CD4-positive, alpha-beta T cell (primary cell): ENCODE measurements at regions not wholly inside any gene's neighbourhood (a gene's known extent, or its start where the extent isn't known, plus 50 kb on each side); places are given as distances from the start of the nearest gene placed in this dataset.

ENCODE experiments used
- ATAC-seq: fragments of 200-7000 bp; cut with Tn5 transposase; one replicate; pipeline ENCODE4 v1.10.0; 2022; ENCODE audit warnings: mild to moderate bottlenecking; ENCODE audit not compliant: poor library complexity
- CTCF ChIA-PET: fragments of 350-600 bp; sonication (Branson Sonifier 250); formaldehyde crosslinking; loops from one replicate; lab custom pipeline; 2021; ENCODE audit warnings: antibody characterized with exemption, inconsistent platforms; lab: Charles Lee
- POLR2A ChIA-PET: fragments of 350-600 bp; sonication (Branson Sonifier 250); formaldehyde crosslinking; loops from one replicate; lab custom pipeline; 2021; ENCODE audit warnings: antibody characterized with exemption, inconsistent platforms; lab: Charles Lee
- DNase-seq, 14 experiments: peaks; one replicate each; pipeline ENCODE4 v3.0.0-alpha.2; 2013 to 2020; ENCODE audit warnings: mixed read lengths in 2 of 14
- H3K27ac ChIP-seq, 2 donors: one replicate each; pipeline versions ENCODE4 v1.5.1 to v1.7.0; 2013; ENCODE audit warnings: low read length in 2 of 2, low read depth in 1 of 2, mild to moderate bottlenecking in 1 of 2
- H3K27me3 ChIP-seq, 2 experiments: 1 replicate in 1 of 2; 2 replicates in 1 of 2; pipeline versions ENCODE4 v1.6.1 to v1.7.0; 2013; ENCODE audit warnings: low read length in 2 of 2, control low read depth in 1 of 2, mild to moderate bottlenecking in 1 of 2, moderate library complexity in 1 of 2; ENCODE audit not compliant: insufficient read depth in 2 of 2, control insufficient read depth in 1 of 2
- H3K36me3 ChIP-seq: one replicate; pipeline ENCODE4 v1.6.1; 2013; ENCODE audit warnings: low read length, control low read depth; ENCODE audit not compliant: insufficient read depth
- H3K4me1 ChIP-seq: one replicate; pipeline ENCODE4 v1.6.1; 2013; ENCODE audit warnings: low read length, control low read depth; ENCODE audit not compliant: insufficient read depth
- H3K4me3 ChIP-seq: one replicate; pipeline ENCODE4 v1.5.1; 2013; ENCODE audit warnings: mild to moderate bottlenecking, low read length, moderate library complexity
- H3K9me3 ChIP-seq, 2 experiments: 1 replicate in 1 of 2; 2 replicates in 1 of 2; pipeline versions ENCODE4 v1.6.1 to v1.7.0; 2013; ENCODE audit warnings: low read length in 2 of 2, mild to moderate bottlenecking in 2 of 2, control low read depth in 1 of 2, moderate library complexity in 1 of 2; ENCODE audit not compliant: control insufficient read depth in 1 of 2, insufficient read depth in 1 of 2
- H3K27ac Mint-ChIP-seq: one replicate; pipeline ENCODE4 v1.8.0; 2020; ENCODE audit warnings: mixed read lengths
- H3K27me3 Mint-ChIP-seq: one replicate; pipeline ENCODE4 v1.8.0; 2021; ENCODE audit warnings: mixed read lengths
- H3K36me3 Mint-ChIP-seq: one replicate; pipeline ENCODE4 v1.8.0; 2021; ENCODE audit warnings: low read depth, mixed read lengths
- H3K4me1 Mint-ChIP-seq: one replicate; pipeline ENCODE4 v1.8.0; 2021; ENCODE audit warnings: low read depth, mixed read lengths
- H3K4me3 Mint-ChIP-seq: one replicate; pipeline ENCODE4 v1.8.0; 2020; ENCODE audit warnings: mild to moderate bottlenecking, mixed read lengths
- H3K9me3 Mint-ChIP-seq: one replicate; pipeline ENCODE4 v1.8.0; 2020; ENCODE audit warnings: mixed read lengths
- intact Hi-C, 2 experiments: fragments of 100-400 bp; cut with DNase I in 1 of 2; cut with micrococcal nuclease in 1 of 2; formaldehyde crosslinking; loops; one replicate each; pipeline versions ENCODE4 v1.15.1 to v1.9.0; 2023 to 2025; cut with DNase I, micrococcal nuclease
- TF ChIP-seq, protein P1 (sequence below): fragments of 200-600 bp; IDR thresholded peaks from one replicate; pipeline ENCODE4 v1.8.0; 2022; ENCODE audit warnings: antibody characterized with exemption, mild to moderate bottlenecking

DNA sequence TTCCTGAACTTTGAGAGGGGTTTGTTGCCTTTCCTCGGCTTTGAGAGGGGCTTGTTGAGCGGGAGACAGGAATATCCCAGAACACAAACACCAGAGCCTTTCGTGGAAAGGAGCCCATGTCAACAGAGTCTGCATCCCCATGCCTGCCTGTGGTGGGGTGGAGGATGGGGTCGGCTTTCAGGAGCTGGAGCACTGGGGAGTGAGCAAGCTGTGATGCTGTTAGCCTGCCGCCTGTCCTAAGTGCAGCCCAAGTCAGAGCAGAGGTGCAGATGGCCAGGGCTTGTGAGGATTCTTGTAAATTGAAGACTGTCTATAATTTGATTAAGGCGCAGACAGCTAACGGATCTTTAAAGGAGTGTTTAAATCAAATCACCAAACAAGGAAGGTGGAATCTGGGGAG lies 103.3 kb upstream of the ANK2 start:
- Histone ChIP-seq H3K27me3 (peaks cover 0 to 14% of the 10 kb centered on the region in 2 experiments), H3K9me3 (no peaks in the 10 kb centered on the region), H3K36me3 (no peaks in the 10 kb centered on the region), H3K27ac (no peak overlapping the region), H3K4me1 (no peaks in the 10 kb centered on the region), H3K4me3 (no peak overlapping the region)
- Mint-ChIP-seq H3K27me3 (peaks cover 18% of the 10 kb centered on the region), H3K27ac (no peak overlapping the region), H3K9me3 (no peaks in the 10 kb centered on the region), H3K4me3 (no peak overlapping the region), H3K36me3 (no peaks in the 10 kb centered on the region), H3K4me1 (no peaks in the 10 kb centered on the region)
- TF ChIP-seq, protein P1, sequence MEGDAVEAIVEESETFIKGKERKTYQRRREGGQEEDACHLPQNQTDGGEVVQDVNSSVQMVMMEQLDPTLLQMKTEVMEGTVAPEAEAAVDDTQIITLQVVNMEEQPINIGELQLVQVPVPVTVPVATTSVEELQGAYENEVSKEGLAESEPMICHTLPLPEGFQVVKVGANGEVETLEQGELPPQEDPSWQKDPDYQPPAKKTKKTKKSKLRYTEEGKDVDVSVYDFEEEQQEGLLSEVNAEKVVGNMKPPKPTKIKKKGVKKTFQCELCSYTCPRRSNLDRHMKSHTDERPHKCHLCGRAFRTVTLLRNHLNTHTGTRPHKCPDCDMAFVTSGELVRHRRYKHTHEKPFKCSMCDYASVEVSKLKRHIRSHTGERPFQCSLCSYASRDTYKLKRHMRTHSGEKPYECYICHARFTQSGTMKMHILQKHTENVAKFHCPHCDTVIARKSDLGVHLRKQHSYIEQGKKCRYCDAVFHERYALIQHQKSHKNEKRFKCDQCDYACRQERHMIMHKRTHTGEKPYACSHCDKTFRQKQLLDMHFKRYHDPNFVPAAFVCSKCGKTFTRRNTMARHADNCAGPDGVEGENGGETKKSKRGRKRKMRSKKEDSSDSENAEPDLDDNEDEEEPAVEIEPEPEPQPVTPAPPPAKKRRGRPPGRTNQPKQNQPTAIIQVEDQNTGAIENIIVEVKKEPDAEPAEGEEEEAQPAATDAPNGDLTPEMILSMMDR: no peak
- CTCF ChIA-PET: no interaction called here
- no peak for ATAC-seq
- POLR2A ChIA-PET: no interaction called here
- no peak for DNase-seq
- intact Hi-C loops: no loop called here

DNA sequence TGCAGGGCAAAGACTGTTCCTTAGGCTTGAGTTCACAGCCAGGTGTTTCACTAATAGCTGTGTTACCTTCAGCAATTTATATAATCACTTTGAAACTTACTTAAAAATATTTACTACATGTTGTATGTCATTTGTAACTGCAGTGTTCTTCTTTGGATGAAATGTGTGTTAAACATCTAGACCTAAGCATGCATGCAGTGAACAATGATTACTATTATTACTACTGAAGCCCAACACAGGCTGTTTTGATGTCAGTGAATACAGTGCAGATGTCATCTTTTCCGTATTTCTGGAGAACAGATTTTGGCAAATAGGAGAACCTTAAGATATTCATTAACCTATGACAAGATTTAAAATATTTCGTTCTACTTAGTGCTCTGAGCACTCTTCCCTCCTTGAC lies 101.8 kb upstream of the ANK2 start:
- POLR2A ChIA-PET: no interaction called here
- ATAC-seq (no peak), DNase-seq (no peak)
- Histone ChIP-seq H3K4me1 (no peaks in the 10 kb centered on the region), H3K9me3 (no peaks in the 10 kb centered on the region), H3K27me3 (peaks cover 0 to 16% of the 10 kb centered on the region in 2 experiments), H3K27ac (no peak overlapping the region), H3K36me3 (no peaks in the 10 kb centered on the region), H3K4me3 (no peak overlapping the region)
- TF ChIP-seq, protein P1: no peak
- intact Hi-C loops: no loop called here
- peaks cover 28% of the 10 kb centered on the region for H3K27me3 Mint-ChIP-seq
- CTCF ChIA-PET: no interaction called here
- no peaks in the 10 kb centered on the region for H3K9me3 Mint-ChIP-seq
- H3K4me1 Mint-ChIP-seq: no peaks in the 10 kb centered on the region
- no peak overlapping the region for H3K4me3 Mint-ChIP-seq
- no peaks in the 10 kb centered on the region for H3K36me3 Mint-ChIP-seq
- no peak overlapping the region for H3K27ac Mint-ChIP-seq

DNA sequence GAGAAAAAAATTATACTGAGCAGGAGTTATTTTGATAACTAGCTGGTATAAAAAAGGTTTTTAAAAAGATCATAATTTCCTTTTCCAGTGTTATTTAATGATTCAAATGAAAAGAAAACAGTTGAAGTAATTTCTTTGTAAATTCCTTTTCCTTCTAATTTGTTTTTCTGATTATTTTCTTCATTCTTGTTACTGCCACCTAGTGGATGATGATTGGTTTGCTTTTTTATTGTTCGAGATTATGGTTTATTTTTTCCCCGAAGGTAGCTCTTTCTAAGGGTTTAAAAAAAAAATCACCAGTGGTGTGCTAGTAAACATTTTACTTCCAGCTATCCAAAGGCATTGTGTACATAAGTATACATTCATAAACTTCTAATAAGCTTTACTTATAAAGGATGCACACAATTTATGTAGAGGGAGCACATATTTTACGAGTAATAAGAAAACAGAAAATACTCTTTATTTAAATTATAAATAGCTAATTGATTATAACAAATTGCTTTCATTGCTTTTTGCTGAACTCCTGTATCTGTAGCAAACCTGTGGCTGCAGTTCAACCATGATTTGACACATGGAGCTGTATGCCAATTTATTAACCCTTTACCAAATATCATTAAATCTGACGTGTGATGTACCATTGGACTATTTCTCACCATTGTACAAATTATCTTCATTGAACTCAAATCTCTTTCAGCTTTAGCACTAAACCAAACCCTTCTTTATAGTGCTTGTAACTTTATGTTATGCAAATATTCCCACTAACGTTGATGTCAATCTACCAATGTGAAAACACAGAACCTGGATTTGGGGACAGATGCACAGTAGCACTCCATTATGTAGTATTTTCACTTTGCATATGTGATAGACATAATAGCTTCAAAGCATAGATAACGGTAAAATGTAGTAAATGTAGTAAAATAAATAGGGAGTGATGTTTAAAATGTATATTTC lies 97.8 kb upstream of the ANK2 start:
- Mint-ChIP-seq H3K36me3 (no peaks in the 10 kb centered on the region), H3K4me1 (no peaks in the 10 kb centered on the region), H3K27ac (no peak overlapping the region)

More for the DNA sequence above, 97.8 kb upstream of the ANK2 start:
- Histone ChIP-seq H3K36me3 (no peaks in the 10 kb centered on the region), H3K27ac (no peak overlapping the region), H3K9me3 (no peaks in the 10 kb centered on the region), H3K4me3 (no peak overlapping the region), H3K27me3 (peaks cover 0 to 5% of the 10 kb centered on the region in 2 experiments), H3K4me1 (no peaks in the 10 kb centered on the region)
- ChIA-PET POLR2A (no interaction called here), CTCF (interaction anchor here (0.9 kb wide), 1 partner anchor 14 kb away, joined by 4 read pairs; no protein-coding TSS in a partner anchor)
- intact Hi-C loops: no loop called here
- ATAC-seq: no peak
- peaks cover 22% of the 10 kb centered on the region for H3K27me3 Mint-ChIP-seq
- no peak overlapping the region for H3K4me3 Mint-ChIP-seq
- TF ChIP-seq, protein P1: peak; percentile 58
- DNase-seq: peak in 3 of 14 experiments; percentile 5 to 9 (median 6)
- no peaks in the 10 kb centered on the region for H3K9me3 Mint-ChIP-seq
